ENCODE measurements at regions not wholly inside any gene's neighbourhood (a gene's known extent, or its start where the extent isn't known, plus 50 kb on each side); places are given as distances from the start of the nearest gene placed in this dataset.
"Not testable (repeated sequence)": the region's sequence is repeated elsewhere in the genome, so short reads cannot be mapped to it uniquely, and the experiment has no call there.

GRCh38 chr4:148901075-148901705 is 459.0 kb upstream of the NR3C2 start (continued):
- no peak for TF ChIP-seq YY1 (IDR thresholded peaks at IDR 0.05; ENCODE audit: low read depth, low read length)

GRCh38 chr4:148898139-148898538 is 455.9 kb upstream of the NR3C2 start:
- FAIRE-seq; H2AFZ ChIP-seq (ENCODE audit: low read length); POLR2A ChIA-PET (ENCODE audit: partially characterized antibody); H3K56ac ChIP-seq (replicated peaks; ENCODE audit: insufficient read length, low read depth, low read length); H4K8ac ChIP-seq (ENCODE audit: extremely low read depth, insufficient read depth, low read length); H3K9ac ChIP-seq (replicated peaks in 1 of 4; ENCODE audit: extremely low read depth in 1 of 4, low read depth in 3 of 4, low read length in 3 of 4); H3K27me3 ChIP-seq (replicated peaks in 1 of 4; ENCODE audit: control insufficient read depth in 3 of 4, extremely low read depth in 1 of 4, insufficient read depth in 3 of 4, low read length in 3 of 4); H2AK5ac ChIP-seq (ENCODE audit: low read depth, low read length); DNase-seq (ENCODE audit: low read depth in 1 of 2, low spot score in 2 of 2); H3K27ac ChIP-seq (ENCODE audit: low read depth, low read length); H3K4me3 ChIP-seq (ENCODE audit: extremely low read depth in 1 of 4, insufficient read depth in 2 of 4, low read depth in 3 of 4, low read length in 4 of 4); H3K79me1 ChIP-seq (ENCODE audit: low read depth, low read length); CTCF ChIA-PET (ENCODE audit: partially characterized antibody); H2BK15ac ChIP-seq (ENCODE audit: low read length); H3K36me3 ChIP-seq (ENCODE audit: control insufficient read depth in 2 of 4, insufficient read depth in 4 of 4, low read length in 3 of 4); H3K23ac ChIP-seq (ENCODE audit: insufficient read length); H3K4ac ChIP-seq (replicated peaks; ENCODE audit: insufficient read length, low read depth, low read length); H3K18ac ChIP-seq (ENCODE audit: extremely low read depth, low read length); H2BK12ac ChIP-seq (ENCODE audit: low read depth, low read length); H3K23me2 ChIP-seq (ENCODE audit: low read depth, low read length); H2BK20ac ChIP-seq (ENCODE audit: low read length); H4K91ac ChIP-seq (replicated peaks; ENCODE audit: insufficient read length, low read length); H4K5ac ChIP-seq (ENCODE audit: insufficient read length, low read depth, low read length); H3K14ac ChIP-seq (ENCODE audit: insufficient read length); H3K4me1 ChIP-seq (replicated peaks in 1 of 4; ENCODE audit: control insufficient read depth in 3 of 4, insufficient read depth in 4 of 4, low read length in 3 of 4); H3K4me2 ChIP-seq (ENCODE audit: insufficient read depth in 1 of 2, low read depth in 2 of 2, low read length in 2 of 2); H4K20me1 ChIP-seq (replicated peaks in 1 of 2; ENCODE audit: control insufficient read depth in 1 of 2, insufficient read depth in 2 of 2, low read length in 2 of 2); H3K79me2 ChIP-seq (ENCODE audit: control insufficient read depth in 1 of 2, insufficient read depth in 2 of 2, low read length in 2 of 2); H2BK120ac ChIP-seq (replicated peaks; ENCODE audit: low read depth, low read length); H2BK5ac ChIP-seq (ENCODE audit: low read depth, low read length): not testable (repeated sequence)
- H3K9me3 ChIP-seq (ENCODE audit: insufficient read depth in 2 of 2, low read depth in 1 of 2, low read length in 1 of 2) = peaks cover 23 to 26% of the 10 kb centered on the region in 2 experiments

Measured in H1 (cell line).